Activated CD4-positive, CD25-positive, alpha-beta regulatory T cell treated with anti-CD3 and anti-CD28 coated beads, Interleukin-2, amount 50 U/mL, for 16 hours (primary cell): ENCODE measurements at regions not wholly inside any gene's neighbourhood (a gene's known extent, or its start where the extent isn't known, plus 50 kb on each side); places are given as distances from the start of the nearest gene placed in this dataset.
"Not testable (repeated sequence)": the region's sequence is repeated elsewhere in the genome, so short reads cannot be mapped to it uniquely, and the experiment has no call there.

Experiments
- DNase-seq: peaks from one replicate; pipeline ENCODE4 v3.0.0-alpha.2; 2020; ENCODE audit warnings: low read depth, low spot score

DNA sequence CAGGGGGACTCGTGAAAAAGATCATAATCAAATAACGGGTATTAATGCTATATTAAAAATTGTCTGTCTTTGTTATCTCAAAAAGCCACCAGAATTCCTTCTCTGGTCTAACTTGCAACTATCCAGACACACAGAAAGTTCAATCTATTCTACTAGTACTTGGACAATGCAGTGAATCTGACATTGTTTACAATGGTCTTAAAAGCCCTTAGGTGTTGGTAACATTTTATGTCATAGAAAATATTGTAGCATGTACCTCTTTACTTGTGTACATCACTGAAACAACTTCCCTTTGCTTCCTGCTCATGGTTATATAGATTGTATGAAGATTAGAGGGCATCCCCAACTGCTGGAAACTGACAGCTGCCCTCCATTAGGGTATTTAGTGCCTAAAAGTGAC, 71.1 kb upstream of the PPP3CA start:
- no peak for DNase-seq

DNA sequence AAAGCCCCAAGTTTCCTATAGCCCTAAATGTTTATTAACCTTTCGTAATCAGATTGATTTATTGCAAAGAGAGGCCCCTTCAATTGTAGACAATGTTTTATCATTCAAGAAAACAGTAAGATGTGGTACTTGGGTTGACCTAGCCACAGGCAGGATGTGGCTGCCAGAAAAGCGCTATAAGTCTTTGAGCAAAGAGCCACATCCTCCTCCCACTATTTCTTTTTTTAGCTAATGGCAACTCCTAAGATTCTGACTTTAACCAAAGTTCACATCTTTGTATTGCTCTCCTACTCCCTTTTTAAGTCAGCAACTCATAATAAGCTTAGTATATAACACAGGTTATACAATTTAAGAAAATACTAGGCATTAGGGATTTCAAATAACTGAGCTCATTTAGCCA, 70.7 kb upstream of the PPP3CA start:
- DNase-seq: peak; percentile 20

DNA sequence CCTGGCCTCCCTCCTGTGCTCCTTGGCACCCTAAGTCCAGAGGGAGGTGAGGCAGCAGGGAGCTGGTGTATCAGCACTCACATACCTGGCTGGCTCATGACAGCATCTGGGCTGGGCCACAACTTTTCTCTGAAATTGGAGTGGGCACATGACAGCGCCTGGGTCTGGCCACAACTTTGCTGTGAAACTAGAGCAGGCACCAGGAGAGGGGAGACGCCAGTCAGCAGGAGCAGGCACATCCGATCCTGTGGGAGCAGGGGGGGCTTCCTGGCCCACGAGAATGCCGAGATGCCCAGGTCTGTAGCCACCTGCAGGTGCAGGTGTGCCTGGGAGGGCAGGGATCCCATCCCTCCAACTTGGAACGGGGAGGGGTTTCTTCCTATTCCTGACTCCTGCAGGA, 69.7 kb upstream of the PPP3CA start:
- DNase-seq: no peak

DNA sequence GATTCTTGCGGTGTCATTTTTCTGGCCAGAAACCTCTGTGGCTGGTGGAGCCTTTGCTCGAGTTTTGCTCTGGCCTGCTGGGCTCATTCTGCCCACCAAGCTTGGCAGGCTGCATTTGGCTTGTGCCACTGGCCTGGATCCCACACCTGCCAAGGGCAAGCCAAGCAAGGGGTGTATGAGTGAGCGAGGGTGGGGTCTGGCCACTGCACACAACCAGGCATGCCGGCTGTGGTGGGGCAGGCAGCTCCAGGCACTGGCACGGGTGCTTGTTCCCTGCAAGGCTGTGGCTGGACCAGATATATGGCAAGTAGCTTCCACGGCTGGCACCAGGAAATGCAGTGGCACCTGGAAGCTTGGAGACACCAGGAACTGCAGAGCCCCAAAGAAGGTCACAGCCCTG, 68.6 kb upstream of the PPP3CA start:
- DNase-seq: no peak

DNA sequence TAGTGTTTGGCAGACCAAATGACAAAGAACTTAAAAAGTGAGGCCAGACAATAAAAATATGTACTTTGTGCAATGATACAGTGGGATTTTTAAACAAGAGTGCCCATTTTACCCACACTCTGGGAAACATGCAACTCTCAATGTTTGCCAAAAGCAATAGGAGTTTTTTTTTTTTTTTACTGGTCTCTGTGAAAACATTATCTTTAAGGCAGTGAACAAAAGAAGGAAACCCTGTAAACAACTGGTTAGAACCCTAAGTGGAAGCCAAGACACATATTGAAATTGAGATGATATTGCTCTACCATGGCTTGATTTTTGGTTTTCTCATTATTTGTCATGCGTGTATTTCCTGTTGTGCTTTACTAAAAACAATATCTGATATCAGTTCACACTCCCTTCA, 67.2 kb upstream of the PPP3CA start:
- DNase-seq: no peak

DNA sequence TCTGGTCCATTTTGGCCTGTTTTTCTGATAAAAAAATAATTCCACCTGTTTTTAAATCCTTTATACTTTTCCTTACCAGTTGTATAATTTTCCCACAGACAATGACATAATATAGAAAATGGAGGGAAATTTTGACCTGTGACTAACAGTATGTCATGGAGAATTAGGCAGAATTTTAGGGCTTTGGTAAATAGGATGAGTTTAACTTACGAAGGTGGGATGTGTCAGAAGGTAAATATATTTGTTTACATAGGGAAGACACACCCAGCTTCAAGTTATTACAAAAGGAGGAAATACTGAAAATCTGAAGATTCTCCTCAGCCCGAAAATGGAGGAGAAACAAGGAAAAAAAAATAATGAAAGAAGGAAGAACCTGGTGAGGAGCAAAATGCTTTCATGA, 64.6 kb upstream of the PPP3CA start:
- DNase-seq: no peak

DNA sequence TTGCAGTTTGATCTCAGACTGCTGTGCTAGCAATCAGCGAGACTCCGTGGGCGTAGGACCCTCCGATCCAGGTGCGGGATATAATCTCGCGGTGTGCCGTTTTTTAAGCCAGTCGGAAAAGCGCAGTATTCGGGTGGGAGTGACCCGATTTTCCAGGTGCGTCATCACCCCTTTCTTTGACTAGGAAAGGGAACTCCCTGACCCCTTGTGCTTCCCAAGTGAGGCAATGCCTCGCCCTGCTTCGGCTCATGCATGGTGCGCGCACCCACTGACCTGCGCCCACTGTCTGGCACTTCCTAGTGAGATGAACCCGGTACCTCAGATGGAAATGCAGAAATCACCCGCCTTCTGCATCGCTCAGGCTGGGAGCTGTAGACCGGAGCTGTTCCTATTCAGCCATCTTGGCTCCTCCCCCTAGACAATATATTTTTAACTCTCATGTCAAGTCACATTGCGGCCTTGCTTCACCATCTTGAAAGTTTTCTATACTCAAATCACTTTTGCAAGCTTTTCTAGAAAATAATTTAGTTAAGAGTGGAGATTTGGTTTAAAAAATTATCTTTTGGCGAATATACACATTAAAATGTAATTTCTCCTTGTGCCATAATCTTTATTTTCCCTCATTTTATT, 64.1 kb upstream of the PPP3CA start:
- DNase-seq: not testable (repeated sequence)

DNA sequence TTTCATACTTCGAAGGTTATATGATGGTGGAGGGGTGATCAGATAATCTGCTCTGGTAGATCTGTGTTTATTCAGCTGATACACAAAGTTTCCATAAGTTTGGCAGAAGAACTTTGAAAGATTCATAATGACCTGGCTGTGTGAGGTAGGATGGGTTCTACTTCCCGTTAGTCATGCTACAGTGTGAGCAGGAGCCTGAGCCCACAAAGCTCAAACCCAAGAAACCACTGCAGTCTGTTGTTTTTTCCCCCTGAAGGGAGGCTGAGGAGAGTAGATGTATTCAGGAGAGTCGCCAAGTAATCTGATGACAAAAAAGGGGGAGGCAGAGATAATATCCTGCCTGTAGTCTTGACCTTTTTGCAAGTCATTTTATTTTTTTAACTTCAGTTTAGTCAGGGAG, 52.8 kb upstream of the PPP3CA start:
- no peak for DNase-seq

DNA sequence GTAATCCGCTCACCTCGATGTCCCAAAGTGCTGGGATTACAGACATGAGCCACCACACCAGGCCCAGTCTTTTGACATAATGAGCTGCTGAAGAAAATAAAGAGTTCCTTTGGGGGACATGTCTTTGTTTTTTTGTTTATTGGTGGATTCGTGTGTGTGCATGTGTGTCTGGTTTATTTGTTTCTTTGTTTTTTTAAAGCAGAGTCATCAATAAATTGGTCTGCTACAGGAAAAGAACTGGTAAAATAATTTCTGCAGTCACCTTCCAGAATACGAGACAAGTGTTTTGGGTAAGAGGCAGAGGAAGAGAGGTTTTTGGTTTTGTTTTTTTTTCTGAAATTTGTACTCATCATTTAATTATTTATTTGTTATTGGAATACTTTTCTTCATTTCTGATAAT, 51.5 kb upstream of the PPP3CA start:
- no peak for DNase-seq
